HepG2 (cell line): ENCODE measurements at regions not wholly inside any gene's neighbourhood (a gene's known extent, or its start where the extent isn't known, plus 50 kb on each side); places are given as distances from the start of the nearest gene placed in this dataset.

Experiments
- ATAC-seq: fragments of 200-7000 bp; cut with Tn5 transposase; 3 replicates; pipeline ENCODE4 v1.9.1; 2020; ENCODE audit warnings: mild to moderate bottlenecking, moderate library complexity
- BruUV-seq: library from RNA; stranded (reverse); fragments of 400-500 nt; replicated peaks from 2 replicates; lab custom pipeline; 2021; lab: Mats Ljungman, UMichigan
- CTCF ChIA-PET: fragments of 300-600 bp; formaldehyde crosslinking; extraction: SDS; loops from one replicate; lab custom pipeline; 2021; ENCODE audit warnings: low total read pairs, inconsistent platforms, low intra/inter-chr PET ratio; lab: Yijun Ruan, JAX
- POLR2A ChIA-PET: fragments of 350-600 bp; sonication (Branson Sonifier 250); formaldehyde crosslinking; loops from one replicate; lab custom pipeline; 2020; ENCODE audit warnings: antibody characterized with exemption, inconsistent platforms; lab: Yijun Ruan, JAX
- DNase-seq: peaks from one replicate; pipeline ENCODE4 v3.0.0-alpha.2; 2015; ENCODE audit warnings: low spot score
- FAIRE-seq: peaks from 3 replicates; lab custom pipeline; 2011; peaks lifted over from hg19 to GRCh38; lab: Jason Lieb, UNC
- H2AFZ ChIP-seq: one replicate; pipeline ENCODE4 v1.6.1; 2011; ENCODE audit warnings: low read length, inconsistent platforms
- H3K27ac ChIP-seq: fragments of 300-600 bp; 3 replicates; pipeline ENCODE4 v1.8.0; 2011; ENCODE audit warnings: mixed run types, mild to moderate bottlenecking, mixed read lengths, low read length, inconsistent platforms; ENCODE audit not compliant: insufficient read depth; ENCODE audit errors: extremely low read length
- H3K27me3 ChIP-seq, 2 experiments: fragments of 200-600 bp in 1 of 2; 2 replicates in 1 of 2; 3 replicates in 1 of 2; pipeline versions ENCODE4 v1.6.0 to v1.8.0; 2011; ENCODE audit warnings: low read length in 2 of 2, mild to moderate bottlenecking in 2 of 2, moderate library complexity in 2 of 2, inconsistent platforms in 1 of 2; ENCODE audit not compliant: insufficient read depth in 2 of 2, control insufficient read depth in 1 of 2
- H3K36me3 ChIP-seq, 2 experiments: fragments of 200-600 bp in 1 of 2; replicated peaks in 1 of 2; 2 replicates in 1 of 2; 3 replicates in 1 of 2; pipeline versions ENCODE4 v1.5.1 to v1.8.0; 2011; ENCODE audit warnings: low read length in 2 of 2, inconsistent platforms in 1 of 2; ENCODE audit not compliant: insufficient read depth in 2 of 2, control insufficient read depth in 1 of 2
- H3K4me1 ChIP-seq: 2 replicates; pipeline ENCODE4 v1.5.1; 2012; ENCODE audit warnings: low read length, inconsistent platforms; ENCODE audit not compliant: insufficient read depth
- H3K4me2 ChIP-seq: 2 replicates; pipeline ENCODE4 v1.6.0; 2011; ENCODE audit warnings: low read depth, low read length, inconsistent platforms
- H3K4me3 ChIP-seq, 3 experiments: fragments of 200-600 bp in 1 of 3; sonication (generic), shearing (Covaris generic) in 1 of 3; replicated peaks in 1 of 3; 2 replicates each; pipeline ENCODE4 v1.5.1; 2011 to 2016; ENCODE audit warnings: low read length in 3 of 3, inconsistent platforms in 2 of 3, low read depth in 2 of 3, mild to moderate bottlenecking in 2 of 3, control low read depth in 1 of 3, mixed read lengths in 1 of 3; ENCODE audit not compliant: insufficient read depth in 1 of 3
- H3K79me2 ChIP-seq: one replicate; pipeline ENCODE4 v1.6.1; 2011; ENCODE audit warnings: low read length, inconsistent platforms; ENCODE audit not compliant: insufficient read depth
- H3K9ac ChIP-seq: 2 replicates; pipeline ENCODE4 v1.6.0; 2011; ENCODE audit warnings: mild to moderate bottlenecking, low read depth, low read length, inconsistent platforms; ENCODE audit not compliant: insufficient read depth
- H3K9me3 ChIP-seq: 2 replicates; pipeline ENCODE4 v1.5.1; 2012; ENCODE audit warnings: mild to moderate bottlenecking, low read length
- H4K20me1 ChIP-seq: 2 replicates; pipeline ENCODE4 v1.6.0; 2011; ENCODE audit warnings: inconsistent platforms, mild to moderate bottlenecking, low read length, moderate library complexity; ENCODE audit not compliant: insufficient read depth
- DNMT1 ChIP-seq: sonication (generic); formaldehyde crosslinking; IDR thresholded peaks from 2 replicates; pipeline ENCODE4 v1.5.1; 2020; ENCODE audit warnings: mild to moderate bottlenecking, missing genetic modification reagents
- HNF4A ChIP-seq: sonication (generic); formaldehyde crosslinking; IDR thresholded peaks from 2 replicates; pipeline ENCODE4 v1.4.0; 2020; ENCODE audit warnings: missing genetic modification reagents
- IRX3 ChIP-seq: sonication (generic); formaldehyde crosslinking; IDR thresholded peaks from 2 replicates; pipeline ENCODE4 v1.8.1; 2023; ENCODE audit warnings: mild to moderate bottlenecking, low read depth, missing genetic modification reagents, borderline replicate concordance
- KDM6A ChIP-seq: IDR thresholded peaks from 2 replicates; pipeline ENCODE4 v1.6.1; 2016; ENCODE audit warnings: low read depth
- MXI1 ChIP-seq: IDR thresholded peaks from 3 replicates; pipeline ENCODE4 v1.6.1; 2012; ENCODE audit warnings: low read depth, low read length, inconsistent platforms, borderline replicate concordance
- ZNF724P ChIP-seq: sonication (generic); formaldehyde crosslinking; IDR thresholded peaks from 2 replicates; pipeline ENCODE4 v1.8.0; 2022; ENCODE audit warnings: missing genetic modification reagents, borderline replicate concordance
- WGBS: methylation state at CpG from one replicate; pipeline ENCODE4 v1.1.6; 2017; ENCODE audit warnings: low lambda C conversion rate; 5-methylcytosine and 5-hydroxymethylcytosine counted together
- in situ Hi-C: cut with HindIII; loops from 2 replicates; pipeline ENCODE4 v1.10.0; 2017; ENCODE audit warnings: low pct_unique_long_range_greater_than_20kb; ENCODE audit not compliant: extremely low pct_ligation_motif_present
- intact Hi-C: fragments of 100-400 bp; cut with micrococcal nuclease; formaldehyde crosslinking; loops from one replicate; pipeline ENCODE4 v1.10.0; 2022; ENCODE audit not compliant: unreplicated experiment

DNA sequence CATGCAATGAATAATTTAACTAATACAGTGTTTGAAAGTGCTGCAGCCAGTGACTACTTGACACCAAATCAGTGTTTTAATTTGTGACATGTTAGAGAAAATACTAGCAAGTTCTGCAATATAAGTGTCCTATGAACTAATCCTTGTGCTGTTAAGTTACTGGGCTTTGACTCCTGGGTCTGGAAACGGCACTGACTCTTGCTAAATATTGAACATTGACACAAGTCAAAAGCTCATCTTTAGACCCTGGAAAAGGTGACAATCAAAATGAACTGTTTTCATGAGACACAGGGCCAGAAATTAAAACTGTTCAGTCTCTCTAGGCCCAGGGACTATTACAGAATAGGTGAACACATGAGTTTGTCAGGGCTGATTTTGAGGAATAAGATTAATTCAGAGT is 268.1 kb downstream of the IPO8 start:
- WGBS, result 0% methylated on average over 1 of the region's 1 CpG
- Histone ChIP-seq H3K27me3 (no peaks in the 10 kb centered on the region), H3K9me3 (peaks cover 47% of the 10 kb centered on the region), H3K4me3 (no peak overlapping the region), H3K27ac (peak overlapping the region; percentile 43), H3K36me3 (no peaks in the 10 kb centered on the region), H3K9ac (no peak overlapping the region), H3K4me2 (no peak overlapping the region; the same call in 1 of the 2 replicates), H3K4me1 (peaks cover 15% of the 10 kb centered on the region), H4K20me1 (no peaks in the 10 kb centered on the region), H2AFZ (no peak overlapping the region), H3K79me2 (no peaks in the 10 kb centered on the region)
- DNase-seq (no peak), ATAC-seq (peak; percentile 56; the same call in 1 of the 3 replicates), FAIRE-seq (peak; percentile 43)
- TF ChIP-seq KDM6A (CRISPR knock-in tag) (no peak), IRX3 (no peak), MXI1 (no peak), HNF4A (CRISPR knock-in tag) (peak; percentile 64)
- no TSS peak for BruUV-seq
- intact Hi-C loops (no loop called here), in situ Hi-C loops (no loop called here)
- ChIA-PET POLR2A (no interaction called here), CTCF (no interaction called here)

- no peak overlapping the region for H3K4me2 ChIP-seq
- intact Hi-C loops, result no loop called here
- H3K4me1 ChIP-seq, result peaks cover 15% of the 10 kb centered on the region
- H3K4me3 ChIP-seq, result no peak overlapping the region
- no peaks in the 10 kb centered on the region for H3K79me2 ChIP-seq
- H3K27ac ChIP-seq, result no peak overlapping the region
- 14% methylated on average over 1 of the region's 3 CpGs for WGBS
- ATAC-seq (no peak), DNase-seq (no peak), FAIRE-seq (no peak)
- H3K36me3 ChIP-seq, result no peaks in the 10 kb centered on the region
- TF ChIP-seq ZNF724P (CRISPR knock-in tag), result peak; percentile 92; the same call in 1 of the 2 replicates
- no peak for TF ChIP-seq DNMT1 (CRISPR knock-in tag)
- ChIA-PET POLR2A (no interaction called here), CTCF (no interaction called here)
- in situ Hi-C loops, result no loop called here
- BruUV-seq, result no TSS peak
- H3K9ac ChIP-seq, result no peak overlapping the region
- no peaks in the 10 kb centered on the region for H4K20me1 ChIP-seq
- peaks cover 47% of the 10 kb centered on the region for H3K9me3 ChIP-seq
- H2AFZ ChIP-seq, result no peak overlapping the region
- no peaks in the 10 kb centered on the region for H3K27me3 ChIP-seq
These were observed 270.2 kb downstream of the IPO8 start for GRCh38 chr12:30425445-30425844.
